Body of pancreas (tissue), 4 donors: ENCODE measurements at regions not wholly inside any gene's neighbourhood (a gene's known extent, or its start where the extent isn't known, plus 50 kb on each side); places are given as distances from the start of the nearest gene placed in this dataset.

Experiments
- ATAC-seq: fragments of 150-250 bp; one replicate; pipeline ENCODE4 v1.9.1; 2016
- DNase-seq, 4 donors: peaks; one replicate each; pipeline ENCODE4 v3.0.0-alpha.2; 2019
- H3K27ac ChIP-seq, 4 donors: fragments of 200-600 bp; sonication (generic); 1 replicate in 3 of 4; 2 replicates in 1 of 4; pipeline versions ENCODE4 v1.5.1 to v1.6.1; 2016 to 2019; ENCODE audit warnings: mild to moderate bottlenecking in 1 of 4, mixed read lengths in 1 of 4, moderate library complexity in 1 of 4
- H3K27me3 ChIP-seq, 2 donors: fragments of 200-600 bp; sonication (generic); one replicate each; pipeline ENCODE4 v1.6.0; 2016; ENCODE audit warnings: mild to moderate bottlenecking in 1 of 2
- H3K36me3 ChIP-seq, 2 donors: fragments of 200-600 bp; sonication (generic); replicated peaks in 1 of 2; 2 replicates each; pipeline ENCODE4 v1.5.1; 2016; ENCODE audit warnings: low read depth in 2 of 2; ENCODE audit not compliant: insufficient read depth in 1 of 2
- H3K4me1 ChIP-seq: fragments of 200-600 bp; sonication (generic); one replicate; pipeline ENCODE4 v1.6.0; 2016
- H3K4me3 ChIP-seq, 2 donors: fragments of 200-600 bp; sonication (generic); 1 replicate in 1 of 2; 2 replicates in 1 of 2; pipeline ENCODE4 v1.5.1; 2016 to 2019
- H3K9me3 ChIP-seq, 3 donors: fragments of 200-600 bp; sonication (generic); 1 replicate in 2 of 3; 2 replicates in 1 of 3; pipeline ENCODE4 v1.5.1; 2016
- POLR2A ChIP-seq, 3 donors: fragments of 450-650 bp; IDR thresholded peaks; one replicate each; pipeline ENCODE4 v1.6.1; 2016; ENCODE audit warnings: antibody characterized with exemption in 3 of 3, mild to moderate bottlenecking in 2 of 3
- WGBS, 2 donors: methylation state at CpG; one replicate each; pipeline ENCODE4 v1.1.5; 2017; 5-methylcytosine and 5-hydroxymethylcytosine counted together
- intact Hi-C: fragments of 100-400 bp; cut with DNase I; formaldehyde crosslinking; loops from one replicate; pipeline ENCODE4 v1.15.1; 2023
- TF ChIP-seq, protein P1 (sequence below), 7 experiments: fragments of 450-650 bp in 4 of 7; fragments of 200-600 bp in 3 of 7; sonication (generic) in 3 of 7; IDR thresholded peaks; one replicate each; pipeline ENCODE4 v1.5.1; 2016 to 2019; ENCODE audit warnings: antibody characterized with exemption in 7 of 7

DNA sequence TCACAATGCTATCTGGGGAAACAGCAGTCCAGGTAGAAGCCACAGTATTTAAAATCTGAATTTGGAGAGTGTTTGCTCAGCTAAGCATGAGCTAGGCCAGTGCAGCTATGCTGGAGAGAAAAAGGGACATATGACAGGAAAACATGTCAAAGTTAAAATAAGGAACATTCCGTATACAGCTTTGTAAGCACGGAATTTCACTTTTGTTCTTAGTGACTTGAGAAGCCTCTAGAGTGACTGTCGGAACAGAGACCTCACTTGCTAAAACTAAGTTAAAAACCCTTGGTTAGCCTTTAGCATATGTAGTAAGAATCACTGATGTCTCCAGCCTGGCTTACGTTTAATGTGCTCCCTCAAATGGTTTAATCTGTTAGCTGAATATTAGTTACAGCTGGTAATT is 661.7 kb downstream of the KCNT2 start:
- TF ChIP-seq POLR2A (IDR thresholded peaks at IDR 0.05), result no peak
- TF ChIP-seq, protein P1, sequence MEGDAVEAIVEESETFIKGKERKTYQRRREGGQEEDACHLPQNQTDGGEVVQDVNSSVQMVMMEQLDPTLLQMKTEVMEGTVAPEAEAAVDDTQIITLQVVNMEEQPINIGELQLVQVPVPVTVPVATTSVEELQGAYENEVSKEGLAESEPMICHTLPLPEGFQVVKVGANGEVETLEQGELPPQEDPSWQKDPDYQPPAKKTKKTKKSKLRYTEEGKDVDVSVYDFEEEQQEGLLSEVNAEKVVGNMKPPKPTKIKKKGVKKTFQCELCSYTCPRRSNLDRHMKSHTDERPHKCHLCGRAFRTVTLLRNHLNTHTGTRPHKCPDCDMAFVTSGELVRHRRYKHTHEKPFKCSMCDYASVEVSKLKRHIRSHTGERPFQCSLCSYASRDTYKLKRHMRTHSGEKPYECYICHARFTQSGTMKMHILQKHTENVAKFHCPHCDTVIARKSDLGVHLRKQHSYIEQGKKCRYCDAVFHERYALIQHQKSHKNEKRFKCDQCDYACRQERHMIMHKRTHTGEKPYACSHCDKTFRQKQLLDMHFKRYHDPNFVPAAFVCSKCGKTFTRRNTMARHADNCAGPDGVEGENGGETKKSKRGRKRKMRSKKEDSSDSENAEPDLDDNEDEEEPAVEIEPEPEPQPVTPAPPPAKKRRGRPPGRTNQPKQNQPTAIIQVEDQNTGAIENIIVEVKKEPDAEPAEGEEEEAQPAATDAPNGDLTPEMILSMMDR (IDR thresholded peaks at IDR 0.05), result no peak
- 56 to 72% methylated on average over 4 of the region's 4 CpGs for WGBS, 2 donors
- no peaks in the 10 kb centered on the region for H3K36me3 ChIP-seq
- no peak for DNase-seq
- H3K4me3 ChIP-seq, result no peak overlapping the region
- no peak for ATAC-seq
- no peaks in the 10 kb centered on the region for H3K9me3 ChIP-seq
- no peak overlapping the region for H3K27ac ChIP-seq
- intact Hi-C loops, result no loop called here
- H3K4me1 ChIP-seq, result no peaks in the 10 kb centered on the region
- no peaks in the 10 kb centered on the region for H3K27me3 ChIP-seq

DNA sequence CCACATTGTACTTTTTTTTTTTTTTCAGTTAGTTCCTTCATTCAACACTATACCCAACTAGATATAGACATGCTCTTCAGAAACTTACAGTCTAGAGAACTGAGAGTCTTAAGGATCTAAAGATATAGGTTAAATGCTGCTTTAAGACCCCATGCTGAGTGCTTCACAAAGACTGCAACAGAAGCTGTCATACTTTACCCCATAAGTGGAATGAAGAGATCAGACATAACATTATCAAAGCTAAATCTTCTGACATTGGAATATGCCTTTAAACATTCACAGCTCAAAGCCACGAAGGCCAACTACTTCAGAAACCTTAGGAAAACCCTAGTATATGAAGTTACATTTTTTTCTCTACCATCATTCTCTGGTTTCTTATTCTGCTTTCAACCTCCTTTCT is 666.4 kb downstream of the KCNT2 start:
- WGBS, 2 donors, result 36 to 70% methylated on average over 1 of the region's 1 CpG
- intact Hi-C loops, result no loop called here
- Histone ChIP-seq H3K9me3 (no peaks in the 10 kb centered on the region), H3K4me3 (no peak overlapping the region), H3K36me3 (no peaks in the 10 kb centered on the region), H3K27me3 (no peaks in the 10 kb centered on the region), H3K27ac (no peak overlapping the region), H3K4me1 (no peaks in the 10 kb centered on the region)
- TF ChIP-seq, protein P1 (IDR thresholded peaks at IDR 0.05), result no peak
- no peak for TF ChIP-seq POLR2A (IDR thresholded peaks at IDR 0.05)
- ATAC-seq (no peak), DNase-seq (no peak)

DNA sequence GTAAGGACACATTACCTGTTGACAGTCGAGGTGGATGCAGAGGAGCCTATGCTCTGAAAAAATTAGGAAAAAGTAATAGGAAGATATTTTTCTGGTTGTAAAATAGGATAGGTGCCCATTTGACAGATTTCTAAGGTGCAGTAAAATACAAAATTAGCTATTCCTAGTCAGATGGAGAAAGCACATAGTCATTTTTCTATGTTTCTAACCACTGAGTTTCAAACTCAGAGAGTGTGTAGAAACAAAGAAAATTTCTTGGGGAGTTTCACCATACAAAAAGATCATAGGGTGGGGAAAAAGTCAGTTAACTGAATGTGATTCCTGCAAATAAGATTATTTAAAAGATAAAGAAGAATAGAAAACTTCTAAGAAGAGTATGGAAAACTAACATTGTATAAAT is 666.9 kb downstream of the KCNT2 start:
- intact Hi-C loops, result no loop called here
- H3K4me3 ChIP-seq, result no peak overlapping the region
- ATAC-seq (no peak), DNase-seq (no peak)
- TF ChIP-seq POLR2A (IDR thresholded peaks at IDR 0.05), result no peak
- TF ChIP-seq, protein P1 (IDR thresholded peaks at IDR 0.05), result no peak
- 42 to 44% methylated on average over 1 of the region's 1 CpG for WGBS, 2 donors
- H3K4me1 ChIP-seq, result no peaks in the 10 kb centered on the region
- no peaks in the 10 kb centered on the region for H3K9me3 ChIP-seq
- no peak overlapping the region for H3K27ac ChIP-seq
- H3K36me3 ChIP-seq, result no peaks in the 10 kb centered on the region
- no peaks in the 10 kb centered on the region for H3K27me3 ChIP-seq

DNA sequence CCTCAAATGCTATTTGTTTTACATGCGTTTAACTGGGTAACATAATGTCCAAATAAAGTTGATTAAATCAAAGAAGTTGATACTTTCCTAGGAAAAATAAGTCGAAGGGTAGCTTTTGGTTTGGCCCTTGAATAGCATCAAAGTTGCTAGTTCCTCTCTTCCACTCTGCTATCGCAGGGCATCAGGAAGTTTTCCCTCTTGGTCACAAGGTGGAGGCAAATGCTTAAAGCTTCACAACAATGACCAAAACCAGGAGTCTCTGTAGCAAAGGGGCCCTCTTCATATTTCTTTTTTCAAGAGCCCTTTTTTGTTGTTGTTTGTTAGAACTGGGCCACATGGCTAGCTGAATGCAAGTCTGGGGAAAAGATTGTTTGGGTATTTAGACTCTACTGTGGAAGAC is 668.4 kb downstream of the KCNT2 start:
- Histone ChIP-seq H3K4me1 (no peaks in the 10 kb centered on the region), H3K27ac (no peak overlapping the region), H3K27me3 (no peaks in the 10 kb centered on the region), H3K36me3 (no peaks in the 10 kb centered on the region), H3K4me3 (no peak overlapping the region), H3K9me3 (no peaks in the 10 kb centered on the region)
- intact Hi-C loops, result no loop called here
- TF ChIP-seq, protein P1 (IDR thresholded peaks at IDR 0.05), result no peak
- TF ChIP-seq POLR2A (IDR thresholded peaks at IDR 0.05), result no peak
- ATAC-seq, result no peak
- WGBS, 2 donors, result 31 to 51% methylated on average over 3 of the region's 3 CpGs
- DNase-seq, result no peak

DNA sequence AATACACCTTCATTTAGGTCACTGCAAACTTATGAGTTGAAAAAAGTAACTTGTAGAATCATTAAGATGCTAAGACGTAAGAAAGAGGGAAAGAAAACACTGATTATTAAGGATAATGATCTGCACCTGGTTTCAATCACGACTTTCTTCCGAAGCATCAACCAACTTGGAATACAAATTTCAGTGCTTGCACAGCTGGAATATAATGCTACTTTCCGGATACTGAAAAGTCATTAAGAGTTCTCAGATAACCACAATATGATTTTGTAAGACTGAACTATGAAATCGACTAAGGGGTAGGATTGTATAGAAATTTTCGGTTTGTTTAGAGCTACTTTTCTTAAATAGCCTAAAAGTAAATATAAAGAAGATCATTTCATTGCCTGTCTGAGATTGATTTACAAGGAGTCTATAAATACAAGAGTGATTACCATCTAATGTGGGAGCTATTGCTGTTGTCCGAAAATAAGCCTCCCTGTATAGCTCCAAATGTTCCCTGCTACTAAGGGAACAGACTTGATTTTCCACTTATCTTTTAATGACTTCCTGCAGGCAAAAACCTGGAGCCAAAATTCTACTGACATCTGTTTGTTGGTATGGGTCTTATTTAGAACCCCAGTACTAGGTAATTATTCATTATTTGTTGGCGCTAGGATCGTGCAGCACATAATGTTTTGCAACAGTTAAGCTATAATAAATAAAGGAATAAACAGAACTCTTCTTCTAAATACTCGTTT is 673.3 kb downstream of the KCNT2 start:
- Histone ChIP-seq H3K27me3 (no peaks in the 10 kb centered on the region), H3K36me3 (no peaks in the 10 kb centered on the region), H3K9me3 (no peaks in the 10 kb centered on the region), H3K27ac (no peak overlapping the region), H3K4me3 (no peak overlapping the region), H3K4me1 (no peaks in the 10 kb centered on the region)
- WGBS, 2 donors, result 35 to 44% methylated on average over 10 of the region's 10 CpGs
- TF ChIP-seq POLR2A (IDR thresholded peaks at IDR 0.05), result no peak
- TF ChIP-seq, protein P1 (IDR thresholded peaks at IDR 0.05), result no peak
- DNase-seq (no peak), ATAC-seq (no peak)
- intact Hi-C loops, result no loop called here
